C4-2B (cell line): ENCODE measurements at regions not wholly inside any gene's neighbourhood (a gene's known extent, or its start where the extent isn't known, plus 50 kb on each side); places are given as distances from the start of the nearest gene placed in this dataset.

Experiments used
- ZFX ChIP-seq: fragments of 450-650 bp; IDR thresholded peaks from 2 replicates; pipeline ENCODE4 v1.6.1; 2017
- TF ChIP-seq, protein P1 (sequence below): fragments of 450-650 bp; conservative IDR thresholded peaks from 2 replicates; pipeline ENCODE4 v1.5.1; 2017; ENCODE audit warnings: mild to moderate bottlenecking

GRCh38 chr20:11103866-11104265 is 430.1 kb upstream of the JAG1 start:
- TF ChIP-seq, protein P1, sequence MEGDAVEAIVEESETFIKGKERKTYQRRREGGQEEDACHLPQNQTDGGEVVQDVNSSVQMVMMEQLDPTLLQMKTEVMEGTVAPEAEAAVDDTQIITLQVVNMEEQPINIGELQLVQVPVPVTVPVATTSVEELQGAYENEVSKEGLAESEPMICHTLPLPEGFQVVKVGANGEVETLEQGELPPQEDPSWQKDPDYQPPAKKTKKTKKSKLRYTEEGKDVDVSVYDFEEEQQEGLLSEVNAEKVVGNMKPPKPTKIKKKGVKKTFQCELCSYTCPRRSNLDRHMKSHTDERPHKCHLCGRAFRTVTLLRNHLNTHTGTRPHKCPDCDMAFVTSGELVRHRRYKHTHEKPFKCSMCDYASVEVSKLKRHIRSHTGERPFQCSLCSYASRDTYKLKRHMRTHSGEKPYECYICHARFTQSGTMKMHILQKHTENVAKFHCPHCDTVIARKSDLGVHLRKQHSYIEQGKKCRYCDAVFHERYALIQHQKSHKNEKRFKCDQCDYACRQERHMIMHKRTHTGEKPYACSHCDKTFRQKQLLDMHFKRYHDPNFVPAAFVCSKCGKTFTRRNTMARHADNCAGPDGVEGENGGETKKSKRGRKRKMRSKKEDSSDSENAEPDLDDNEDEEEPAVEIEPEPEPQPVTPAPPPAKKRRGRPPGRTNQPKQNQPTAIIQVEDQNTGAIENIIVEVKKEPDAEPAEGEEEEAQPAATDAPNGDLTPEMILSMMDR, result no peak
- TF ChIP-seq ZFX, result no peak
